ENCODE measurements at regions not wholly inside any gene's neighbourhood (a gene's known extent, or its start where the extent isn't known, plus 50 kb on each side); places are given as distances from the start of the nearest gene placed in this dataset.

DNA sequence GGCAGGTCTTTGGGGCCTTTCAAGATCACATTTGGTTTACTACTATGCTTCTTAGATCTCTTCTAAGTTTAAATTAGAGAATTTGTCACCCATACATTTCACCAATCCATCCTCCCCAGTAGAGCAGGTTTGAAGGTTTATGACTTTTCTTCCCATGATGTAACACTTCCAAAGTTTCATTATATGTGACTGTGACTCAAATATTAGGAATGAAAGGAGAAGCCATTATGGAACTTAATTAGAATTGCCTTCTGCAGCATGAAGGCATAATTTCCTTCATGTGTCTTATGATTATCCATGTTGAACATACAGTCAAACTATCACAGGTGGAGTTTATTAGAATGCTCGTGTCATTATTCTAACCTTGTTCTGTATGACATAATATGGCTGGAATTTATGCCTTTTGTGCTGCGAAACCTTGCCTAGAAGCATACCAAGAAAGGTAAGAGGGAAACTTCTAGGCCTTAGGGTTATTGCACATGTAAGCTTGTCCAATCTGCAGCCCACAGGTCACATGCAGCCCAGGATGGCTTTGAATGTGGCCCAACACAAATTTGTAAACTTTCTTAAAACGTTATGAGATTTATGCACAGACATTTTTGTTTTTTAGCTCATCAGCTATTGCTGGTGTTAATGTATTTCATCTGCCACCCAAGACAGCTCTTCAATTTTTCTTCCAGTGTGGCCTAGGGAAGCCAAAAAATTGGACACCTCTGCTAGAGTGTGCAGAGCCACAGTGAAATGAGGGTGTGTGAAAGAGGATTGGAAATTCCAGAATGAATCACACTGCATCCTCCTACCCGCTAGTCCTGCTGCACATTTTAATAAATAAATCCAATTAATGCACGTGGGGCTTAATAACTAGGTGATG lies 133.6 kb downstream of the TMEM26 start:
- TF ChIP-seq POLR2A (IDR thresholded peaks at IDR 0.05; ENCODE audit: low read depth, low read length) (no peak), POLR2AphosphoS5 (IDR thresholded peaks at IDR 0.05; ENCODE audit: low read depth, low read length) (no peak), POU2F2 (IDR thresholded peaks at IDR 0.05; ENCODE audit: low read depth, low read length) (no peak)
